ENCODE measurements at regions not wholly inside any gene's neighbourhood (a gene's known extent, or its start where the extent isn't known, plus 50 kb on each side); places are given as distances from the start of the nearest gene placed in this dataset.

GRCh38 chr4:66921433-66921832 lies 623.9 kb downstream of the CENPC start:
- DNase-seq: no peak

DNA sequence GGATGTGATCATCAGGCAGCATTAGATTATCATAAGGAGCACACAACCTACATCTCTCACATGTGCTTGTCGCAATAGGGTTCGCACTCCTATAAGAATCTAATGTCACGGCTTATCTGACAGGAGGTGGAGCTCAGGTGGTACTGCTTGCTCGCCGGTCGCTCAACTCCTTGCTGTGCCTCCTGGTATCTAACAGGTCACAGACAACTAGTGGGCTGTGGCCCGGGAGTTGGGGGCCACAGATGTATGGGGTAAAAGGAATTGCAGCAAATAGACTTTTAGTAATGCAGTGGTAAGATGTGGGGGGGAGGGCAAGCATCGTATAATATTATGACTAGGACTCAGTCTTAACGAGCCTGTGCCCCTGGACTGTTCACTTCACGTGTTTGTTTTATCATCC lies 624.8 kb downstream of the CENPC start:
- no peak for DNase-seq

DNA sequence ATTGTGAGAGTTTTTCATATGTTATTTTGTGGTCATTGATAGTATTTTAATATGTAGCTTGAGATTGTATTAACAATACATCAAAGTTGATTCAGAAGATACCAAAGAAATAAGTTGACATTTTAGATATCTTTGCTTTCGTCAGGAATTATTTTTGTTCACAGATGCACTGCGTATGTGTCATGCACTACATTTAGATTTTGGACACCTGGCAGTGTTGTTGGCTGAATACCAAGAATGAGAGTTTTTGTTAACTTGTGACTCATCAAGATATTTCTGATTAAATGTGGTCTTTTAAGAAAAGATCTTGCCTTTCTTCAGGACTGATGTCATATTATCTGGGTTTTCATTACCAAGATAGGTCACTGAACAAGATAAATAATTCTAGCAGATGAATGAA lies 633.4 kb downstream of the CENPC start:
- DNase-seq: no peak

- DNase-seq: no peak
Observed at GRCh38 chr4:66906314-66906713, 639.0 kb downstream of the CENPC start.

- DNase-seq: no peak
Observed at GRCh38 chr4:66899422-66900065, 645.8 kb downstream of the CENPC start.

DNA sequence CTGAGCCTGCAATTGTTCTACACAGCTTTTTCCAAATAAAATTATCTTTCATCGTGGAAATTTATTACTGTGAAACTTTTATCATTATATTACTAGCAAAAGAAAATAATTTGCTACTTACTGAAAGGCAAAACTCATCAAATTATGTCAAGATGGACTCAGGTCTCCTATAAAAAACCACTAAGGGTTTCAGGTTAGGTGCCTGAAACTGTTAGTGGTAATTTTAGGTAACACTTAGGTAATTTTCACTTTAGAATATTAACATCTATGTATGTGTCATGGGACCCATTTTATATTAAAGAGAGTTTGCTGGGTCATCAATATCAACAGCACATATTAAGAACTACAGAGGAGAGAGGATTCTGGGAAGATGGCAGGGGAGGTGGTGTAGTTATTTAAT lies 651.5 kb downstream of the CENPC start:
- no peak for DNase-seq

- no peak for DNase-seq
Observed at GRCh38 chr4:66887061-66887460, 658.2 kb downstream of the CENPC start.

GRCh38 chr4:66885501-66886165 lies 659.7 kb downstream of the CENPC start:
- no peak for DNase-seq

DNA sequence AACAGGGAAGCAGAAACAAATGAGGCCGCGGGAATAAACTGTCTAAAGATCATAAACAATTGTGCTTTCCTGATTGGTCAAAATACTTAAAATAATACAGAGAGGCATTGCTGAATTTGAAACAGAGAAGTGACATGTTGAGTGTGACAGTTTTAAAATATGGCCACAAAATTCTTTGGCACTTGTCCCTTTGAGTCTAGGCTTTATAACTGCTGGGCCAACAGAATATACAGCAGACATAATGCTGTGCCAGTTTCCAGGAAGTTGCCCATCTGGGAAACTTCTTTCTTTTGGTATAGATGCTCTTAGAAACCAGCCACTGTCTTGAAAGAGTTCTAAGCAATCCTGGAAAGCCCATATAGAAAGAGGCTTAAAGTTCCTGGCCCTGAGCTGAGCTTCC lies 668.4 kb downstream of the CENPC start:
- DNase-seq: no peak

GRCh38 chr4:66872661-66873060 lies 672.6 kb downstream of the CENPC start:
- DNase-seq: no peak

DNA sequence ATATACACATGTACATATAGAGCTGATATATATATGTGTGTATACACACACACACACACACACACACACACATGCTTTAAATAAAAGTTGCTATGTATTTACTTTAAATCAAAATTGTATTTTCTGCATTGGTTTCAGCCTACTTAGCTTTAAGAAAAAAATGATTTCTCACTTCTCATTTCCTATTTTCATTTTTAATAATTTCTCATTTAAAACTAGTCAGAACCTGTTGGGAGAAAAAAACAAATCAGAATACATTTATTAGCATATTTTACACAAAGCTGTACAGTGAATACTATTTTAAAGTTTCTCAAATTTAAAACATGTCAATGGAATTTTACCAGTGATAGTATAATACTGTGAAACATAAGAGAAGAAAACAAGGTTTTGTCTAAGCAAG lies 681.8 kb downstream of the CENPC start:
- DNase-seq: no peak

GRCh38 chr4:66855956-66856355 lies 689.3 kb downstream of the CENPC start:
- DNase-seq: no peak

DNA sequence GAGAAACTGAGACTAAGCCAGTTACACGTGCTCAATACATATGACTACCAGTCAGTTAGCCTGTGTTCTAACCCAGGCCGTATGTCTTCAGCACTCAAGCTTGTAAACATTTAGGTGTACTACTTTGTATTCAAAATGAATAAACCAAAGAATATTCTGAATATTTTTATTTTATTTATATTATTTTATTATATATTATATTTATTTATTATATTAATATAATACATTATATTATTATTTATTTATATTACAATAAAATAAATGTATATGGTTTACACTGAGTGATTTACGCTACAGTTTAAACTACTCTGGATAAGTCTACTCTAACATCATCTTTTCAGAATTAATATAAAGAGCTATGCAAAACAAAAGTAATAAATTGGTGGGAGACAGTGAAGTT lies 691.5 kb downstream of the CENPC start:
- no peak for DNase-seq

GRCh38 chr4:66852843-66853242 lies 692.5 kb downstream of the CENPC start:
- no peak for DNase-seq

DNA sequence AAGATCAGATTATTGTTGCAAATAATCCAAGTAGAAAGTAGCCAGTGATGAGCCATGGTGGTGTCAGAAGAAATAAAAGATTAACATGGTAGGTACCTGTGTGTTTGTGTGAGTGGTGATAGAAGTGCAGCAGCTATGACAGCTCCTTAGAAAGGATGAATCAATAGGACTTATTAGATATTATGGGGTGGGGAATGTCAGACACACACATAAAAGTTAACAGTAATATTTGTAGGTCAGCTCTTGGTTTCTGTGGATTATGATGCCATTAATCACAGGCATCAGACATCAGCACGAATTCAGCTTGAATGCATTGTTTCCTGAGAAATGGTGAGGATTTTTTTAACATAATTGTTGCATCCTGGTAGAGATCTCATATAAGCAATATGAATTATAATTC lies 695.7 kb downstream of the CENPC start:
- DNase-seq: no peak

DNA sequence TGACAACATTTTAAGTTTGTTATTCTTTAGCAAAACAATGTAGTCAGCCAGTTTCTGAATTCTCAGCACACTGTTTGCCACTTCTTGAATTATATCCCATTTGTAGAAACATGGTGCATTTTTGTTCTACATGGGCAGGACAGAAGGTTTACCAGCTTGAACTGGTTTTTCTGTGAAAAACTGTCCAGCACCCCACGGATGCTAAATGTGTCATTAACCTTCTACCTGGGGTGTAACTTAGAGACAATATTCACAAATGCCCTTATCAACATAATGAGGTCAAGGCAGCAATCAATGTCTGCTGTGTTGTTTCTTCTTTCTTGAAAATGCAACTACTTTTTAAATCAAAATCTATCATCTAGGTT lies 702.6 kb downstream of the CENPC start:
- no peak for DNase-seq

GRCh38 chr4:66842026-66842723 lies 703.1 kb downstream of the CENPC start:
- DNase-seq: no peak

- DNase-seq: no peak
Observed at GRCh38 chr4:66840178-66840577, 705.1 kb downstream of the CENPC start.

- DNase-seq: no peak
Observed at GRCh38 chr4:66837279-66837922, 707.9 kb downstream of the CENPC start.

DNA sequence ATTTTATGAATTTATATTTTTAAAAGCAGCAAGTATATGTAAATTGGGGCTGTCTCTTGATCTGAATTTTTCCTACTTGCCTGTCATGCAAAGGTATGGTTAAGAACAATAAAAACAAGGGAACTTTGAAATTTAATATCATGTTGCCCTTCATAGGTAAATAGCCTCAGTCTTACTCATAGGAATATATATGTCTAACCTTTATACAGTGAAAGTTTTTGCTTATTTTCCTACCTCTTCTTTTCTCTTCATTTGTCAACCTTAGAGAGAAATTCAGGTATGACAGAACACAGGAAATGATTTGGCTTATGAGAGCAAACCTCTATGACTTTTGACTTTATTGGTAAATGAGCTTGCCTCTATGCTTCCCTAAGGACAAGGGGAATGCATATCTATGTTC lies 716.0 kb downstream of the CENPC start:
- no peak for DNase-seq

GRCh38 chr4:66820681-66821080 lies 724.6 kb downstream of the CENPC start:
- DNase-seq: no peak

- no peak for DNase-seq
Observed at GRCh38 chr4:66814277-66814676, 731.0 kb downstream of the CENPC start.

DNA sequence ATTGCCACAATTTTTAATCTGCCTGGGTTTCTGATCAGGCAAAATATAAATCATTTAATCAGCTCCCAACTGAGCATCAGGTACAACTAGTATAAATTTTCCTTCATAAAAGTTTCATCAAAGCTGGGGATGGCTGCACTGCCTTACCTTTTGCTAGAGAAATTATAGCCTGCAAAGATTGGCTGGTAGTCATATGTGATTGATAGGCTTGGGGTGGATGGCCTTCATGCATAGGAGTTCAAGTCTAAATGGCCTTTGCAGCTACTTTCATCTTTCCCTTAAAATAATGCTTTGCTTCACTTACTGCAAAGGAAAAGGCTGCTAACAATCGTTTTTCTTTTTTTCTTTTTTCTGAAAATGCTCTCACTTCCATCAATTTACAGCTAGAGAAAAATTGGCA lies 739.7 kb downstream of the CENPC start:
- DNase-seq: no peak

- no peak for DNase-seq
Observed at GRCh38 chr4:66804979-66805378, 740.3 kb downstream of the CENPC start.

Data from CD4-positive, alpha-beta T cell treated with Interleukin-1 beta for 1 hour (primary cell).